ENCODE measurements at regions not wholly inside any gene's neighbourhood (a gene's known extent, or its start where the extent isn't known, plus 50 kb on each side); places are given as distances from the start of the nearest gene placed in this dataset.
"Not testable (repeated sequence)": the region's sequence is repeated elsewhere in the genome, so short reads cannot be mapped to it uniquely, and the experiment has no call there.

- no peak for DNase-seq
These were observed 614.4 kb upstream of the TMEFF2 start for GRCh38 chr2:192809173-192809572.

- no peak for DNase-seq
These were observed 588.9 kb upstream of the TMEFF2 start for GRCh38 chr2:192783643-192784042.

GRCh38 chr2:192775459-192776262 lies 580.9 kb upstream of the TMEFF2 start:
- no peak for DNase-seq

- DNase-seq: no peak
These were observed 580.3 kb upstream of the TMEFF2 start for GRCh38 chr2:192775011-192775410.

- DNase-seq: no peak
These were observed 578.3 kb upstream of the TMEFF2 start for GRCh38 chr2:192773044-192773443.

- DNase-seq: peak; percentile 32
These were observed 555.0 kb upstream of the TMEFF2 start for GRCh38 chr2:192749611-192750200.

GRCh38 chr2:192741889-192742288 lies 547.2 kb upstream of the TMEFF2 start:
- DNase-seq: no peak

- no peak for DNase-seq
These were observed 540.7 kb upstream of the TMEFF2 start for GRCh38 chr2:192735447-192735846.

- no peak for DNase-seq
These were observed 534.6 kb upstream of the TMEFF2 start for GRCh38 chr2:192729369-192729768.

- DNase-seq: no peak
These were observed 531.3 kb upstream of the TMEFF2 start for GRCh38 chr2:192725991-192726390.

GRCh38 chr2:192719629-192720028 lies 524.9 kb upstream of the TMEFF2 start:
- DNase-seq: no peak

GRCh38 chr2:192718340-192718739 lies 523.6 kb upstream of the TMEFF2 start:
- DNase-seq: no peak

GRCh38 chr2:192700934-192701333 lies 506.2 kb upstream of the TMEFF2 start:
- no peak for DNase-seq

- no peak for DNase-seq
These were observed 503.1 kb upstream of the TMEFF2 start for GRCh38 chr2:192697880-192698279.

- DNase-seq: no peak
These were observed 502.1 kb upstream of the TMEFF2 start for GRCh38 chr2:192696857-192697256.

GRCh38 chr2:192687015-192687414 lies 492.3 kb upstream of the TMEFF2 start:
- DNase-seq: no peak

- DNase-seq: not testable (repeated sequence)
These were observed 487.8 kb upstream of the TMEFF2 start for GRCh38 chr2:192682511-192682910.

- no peak for DNase-seq
These were observed 480.9 kb upstream of the TMEFF2 start for GRCh38 chr2:192675681-192676080.

GRCh38 chr2:192669505-192670091 lies 474.9 kb upstream of the TMEFF2 start:
- no peak for DNase-seq

- not testable (repeated sequence) for DNase-seq
These were observed 465.8 kb upstream of the TMEFF2 start for GRCh38 chr2:192660555-192660954.

GRCh38 chr2:192657362-192657761 lies 462.6 kb upstream of the TMEFF2 start:
- no peak for DNase-seq

- DNase-seq: no peak
These were observed 461.2 kb upstream of the TMEFF2 start for GRCh38 chr2:192655916-192656315.

GRCh38 chr2:192645811-192646598 lies 451.3 kb upstream of the TMEFF2 start:
- no peak for DNase-seq

Measured in NCI-H524 treated with DMSO at 0.1 percent for 48 hours (cell line).